ENCODE measurements at regions not wholly inside any gene's neighbourhood (a gene's known extent, or its start where the extent isn't known, plus 50 kb on each side); places are given as distances from the start of the nearest gene placed in this dataset.
"Not testable (repeated sequence)": the region's sequence is repeated elsewhere in the genome, so short reads cannot be mapped to it uniquely, and the experiment has no call there.

GRCh38 chr13:68616600-68617222 is 1386.6 kb upstream of the PCDH9 start:
- DNase-seq: no peak

GRCh38 chr13:68609661-68610060 is 1379.5 kb upstream of the PCDH9 start:
- DNase-seq: no peak

GRCh38 chr13:68608147-68608546 is 1378.0 kb upstream of the PCDH9 start:
- DNase-seq: no peak

- no peak for DNase-seq
These were observed 1367.5 kb upstream of the PCDH9 start for GRCh38 chr13:68597641-68598040.

GRCh38 chr13:68588623-68589022 is 1358.5 kb upstream of the PCDH9 start:
- DNase-seq: no peak

GRCh38 chr13:68584776-68585175 is 1354.6 kb upstream of the PCDH9 start:
- DNase-seq: no peak

GRCh38 chr13:68574053-68574452 is 1343.9 kb upstream of the PCDH9 start:
- DNase-seq: no peak

- no peak for DNase-seq
These were observed 1321.8 kb upstream of the PCDH9 start for GRCh38 chr13:68551701-68552522.

GRCh38 chr13:68550330-68550729 is 1320.2 kb upstream of the PCDH9 start:
- no peak for DNase-seq

- no peak for DNase-seq
These were observed 1310.1 kb upstream of the PCDH9 start for GRCh38 chr13:68540244-68540643.

- no peak for DNase-seq
These were observed 1305.2 kb upstream of the PCDH9 start for GRCh38 chr13:68535329-68535728.

- DNase-seq: not testable (repeated sequence)
These were observed 1297.0 kb upstream of the PCDH9 start for GRCh38 chr13:68527167-68527566.

GRCh38 chr13:68523838-68524424 is 1293.8 kb upstream of the PCDH9 start:
- DNase-seq: no peak

- no peak for DNase-seq
These were observed 1292.0 kb upstream of the PCDH9 start for GRCh38 chr13:68522184-68522583.

GRCh38 chr13:68509734-68510621 is 1279.8 kb upstream of the PCDH9 start:
- DNase-seq: no peak

- no peak for DNase-seq
These were observed 1276.9 kb upstream of the PCDH9 start for GRCh38 chr13:68506888-68507551.

GRCh38 chr13:68490594-68490993 is 1260.5 kb upstream of the PCDH9 start:
- DNase-seq: no peak

- no peak for DNase-seq
These were observed 1251.0 kb upstream of the PCDH9 start for GRCh38 chr13:68481130-68481529.

GRCh38 chr13:68473834-68474326 is 1243.7 kb upstream of the PCDH9 start:
- DNase-seq: no peak

GRCh38 chr13:68467160-68467559 is 1237.0 kb upstream of the PCDH9 start:
- no peak for DNase-seq

- DNase-seq: no peak
These were observed 1210.7 kb upstream of the PCDH9 start for GRCh38 chr13:68440874-68441273.

- no peak for DNase-seq
These were observed 1209.7 kb upstream of the PCDH9 start for GRCh38 chr13:68439817-68440216.

All from femur (tissue), 1 donor.